OCI-LY3 (cell line): ENCODE measurements at regions not wholly inside any gene's neighbourhood (a gene's known extent, or its start where the extent isn't known, plus 50 kb on each side); places are given as distances from the start of the nearest gene placed in this dataset.

Source experiments
- CTCF ChIP-seq: fragments of 200-600, 300-600 bp; sonication (generic); IDR thresholded peaks from 2 replicates; pipeline ENCODE4 v1.5.1; 2014; ENCODE audit warnings: antibody characterized with exemption, low read length, low read depth
- EZH2phosphoT487 ChIP-seq: fragments of 200-600 bp; shearing (Covaris generic); IDR thresholded peaks from 2 replicates; pipeline ENCODE4 v1.6.1; 2018; ENCODE audit warnings: antibody characterized with exemption, mixed run types, low read depth

DNA sequence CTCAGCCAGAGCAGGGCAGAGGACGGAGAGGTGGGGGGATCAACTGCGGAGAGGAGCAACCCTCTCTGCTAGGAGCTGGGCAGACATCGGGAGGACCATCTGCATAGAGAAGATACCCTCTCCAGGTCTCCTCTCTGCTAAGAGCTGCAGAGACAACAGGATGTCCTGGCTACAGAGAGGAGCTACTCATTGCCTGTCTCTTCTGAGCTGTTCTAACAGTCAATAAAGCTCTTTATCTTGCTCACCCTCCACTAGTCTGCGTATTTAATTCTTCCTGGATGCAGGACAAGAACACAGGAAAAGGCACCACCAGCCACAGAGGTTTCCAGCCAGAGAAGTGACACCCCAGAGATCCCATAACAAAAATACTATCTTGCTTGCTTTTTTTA is 871.1 kb upstream of the GJE1 start:
- TF ChIP-seq CTCF, result no peak
- no peak for TF ChIP-seq EZH2phosphoT487
